Progenitor cell of endocrine pancreas (in vitro differentiated cells): ENCODE measurements at regions not wholly inside any gene's neighbourhood (a gene's known extent, or its start where the extent isn't known, plus 50 kb on each side); places are given as distances from the start of the nearest gene placed in this dataset.
"Not testable (repeated sequence)": the region's sequence is repeated elsewhere in the genome, so short reads cannot be mapped to it uniquely, and the experiment has no call there.

Experiments used
- DNase-seq: peaks from one replicate; pipeline ENCODE4 v3.0.0; 2021; ENCODE audit warnings: low spot score; ENCODE audit not compliant: unreplicated experiment
- H3K27ac Mint-ChIP-seq: 2 replicates; pipeline ENCODE4 v1.8.0; 2021; ENCODE audit warnings: mild to moderate bottlenecking, moderate library complexity, mixed read lengths
- H3K27me3 Mint-ChIP-seq: 2 replicates; pipeline ENCODE4 v1.8.0; 2021; ENCODE audit warnings: mixed read lengths
- H3K36me3 Mint-ChIP-seq: 2 replicates; pipeline ENCODE4 v1.8.0; 2022; ENCODE audit warnings: mixed read lengths; ENCODE audit not compliant: insufficient read depth
- H3K4me1 Mint-ChIP-seq: 2 replicates; pipeline ENCODE4 v1.8.0; 2021; ENCODE audit warnings: low read depth, mixed read lengths
- H3K4me3 Mint-ChIP-seq: 2 replicates; pipeline ENCODE4 v1.8.0; 2021; ENCODE audit warnings: low read depth, mild to moderate bottlenecking, moderate library complexity, mixed read lengths
- H3K9me3 Mint-ChIP-seq: 2 replicates; pipeline ENCODE4 v1.8.0; 2021; ENCODE audit warnings: low read depth, mixed read lengths
- TF ChIP-seq, protein P1 (sequence below): fragments of 200-600 bp; sonication (generic); IDR thresholded peaks from one replicate; pipeline ENCODE4 v1.5.0; 2021; ENCODE audit warnings: antibody characterized with exemption, mild to moderate bottlenecking; ENCODE audit not compliant: unreplicated experiment

DNA sequence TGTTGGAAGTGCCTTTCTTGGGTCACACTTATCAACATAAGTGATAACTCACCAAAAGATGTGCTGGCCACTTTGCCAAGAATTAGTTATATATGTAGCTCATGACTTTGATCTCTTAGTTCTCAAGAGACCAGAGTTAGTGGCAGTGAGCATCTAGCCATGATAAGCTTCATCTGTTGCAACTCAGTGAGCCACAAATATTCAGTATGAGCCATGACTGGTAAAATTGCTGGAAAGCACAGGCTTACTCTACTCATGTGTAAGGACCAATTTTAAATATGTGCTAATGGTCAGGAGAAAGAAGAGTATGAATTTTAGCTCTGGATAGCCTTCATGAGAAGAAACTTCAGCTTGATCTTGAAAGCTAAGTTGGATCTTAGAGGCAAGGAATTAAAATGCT lies 59.4 kb upstream of the TLL1 start:
- Mint-ChIP-seq H3K27ac (no peak overlapping the region), H3K36me3 (no peaks in the 10 kb centered on the region), H3K9me3 (peaks cover 10% of the 10 kb centered on the region), H3K4me1 (no peaks in the 10 kb centered on the region), H3K27me3 (no peaks in the 10 kb centered on the region), H3K4me3 (no peak overlapping the region)
- no peak for DNase-seq
- TF ChIP-seq, protein P1, sequence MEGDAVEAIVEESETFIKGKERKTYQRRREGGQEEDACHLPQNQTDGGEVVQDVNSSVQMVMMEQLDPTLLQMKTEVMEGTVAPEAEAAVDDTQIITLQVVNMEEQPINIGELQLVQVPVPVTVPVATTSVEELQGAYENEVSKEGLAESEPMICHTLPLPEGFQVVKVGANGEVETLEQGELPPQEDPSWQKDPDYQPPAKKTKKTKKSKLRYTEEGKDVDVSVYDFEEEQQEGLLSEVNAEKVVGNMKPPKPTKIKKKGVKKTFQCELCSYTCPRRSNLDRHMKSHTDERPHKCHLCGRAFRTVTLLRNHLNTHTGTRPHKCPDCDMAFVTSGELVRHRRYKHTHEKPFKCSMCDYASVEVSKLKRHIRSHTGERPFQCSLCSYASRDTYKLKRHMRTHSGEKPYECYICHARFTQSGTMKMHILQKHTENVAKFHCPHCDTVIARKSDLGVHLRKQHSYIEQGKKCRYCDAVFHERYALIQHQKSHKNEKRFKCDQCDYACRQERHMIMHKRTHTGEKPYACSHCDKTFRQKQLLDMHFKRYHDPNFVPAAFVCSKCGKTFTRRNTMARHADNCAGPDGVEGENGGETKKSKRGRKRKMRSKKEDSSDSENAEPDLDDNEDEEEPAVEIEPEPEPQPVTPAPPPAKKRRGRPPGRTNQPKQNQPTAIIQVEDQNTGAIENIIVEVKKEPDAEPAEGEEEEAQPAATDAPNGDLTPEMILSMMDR = no peak

DNA sequence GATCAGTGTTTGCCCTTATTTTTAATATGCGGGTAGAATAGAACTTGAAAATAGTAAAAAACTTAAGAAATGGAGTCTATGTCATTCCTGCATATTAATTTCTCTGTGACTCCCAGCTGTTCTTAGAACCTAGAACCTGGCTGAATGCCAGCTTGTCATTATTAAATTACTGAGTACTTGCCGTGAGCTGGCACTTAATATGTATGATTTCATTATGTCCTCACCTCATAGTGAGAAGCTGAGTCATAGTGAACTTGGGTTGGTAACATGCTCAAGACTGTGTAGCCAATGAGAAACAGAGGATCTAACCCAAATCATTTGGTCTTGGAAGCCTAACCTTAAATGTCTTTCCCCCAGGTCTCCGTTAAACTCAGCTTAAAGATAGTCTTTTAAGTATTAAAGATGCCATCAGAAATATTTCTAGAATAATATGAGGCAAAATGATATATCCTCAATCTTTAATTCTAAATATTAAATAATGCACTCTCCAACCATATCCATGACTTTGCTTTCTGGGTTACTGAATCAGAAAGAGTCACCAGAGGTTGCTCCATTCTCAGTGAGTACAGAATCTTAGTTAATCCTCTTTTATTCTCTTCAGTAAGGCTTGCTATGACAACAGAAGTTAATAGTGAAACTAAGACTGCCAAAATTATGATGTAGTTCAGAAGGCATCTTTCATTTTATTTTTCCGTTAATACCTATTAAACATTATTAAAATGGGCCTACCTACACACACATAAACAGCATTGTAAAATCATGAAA lies 58.6 kb upstream of the TLL1 start:
- DNase-seq = no peak
- Mint-ChIP-seq H3K9me3 (peaks cover 10% of the 10 kb centered on the region), H3K27ac (no peak overlapping the region), H3K27me3 (no peaks in the 10 kb centered on the region), H3K4me1 (no peaks in the 10 kb centered on the region), H3K36me3 (no peaks in the 10 kb centered on the region), H3K4me3 (no peak overlapping the region)
- TF ChIP-seq, protein P1 = no peak

DNA sequence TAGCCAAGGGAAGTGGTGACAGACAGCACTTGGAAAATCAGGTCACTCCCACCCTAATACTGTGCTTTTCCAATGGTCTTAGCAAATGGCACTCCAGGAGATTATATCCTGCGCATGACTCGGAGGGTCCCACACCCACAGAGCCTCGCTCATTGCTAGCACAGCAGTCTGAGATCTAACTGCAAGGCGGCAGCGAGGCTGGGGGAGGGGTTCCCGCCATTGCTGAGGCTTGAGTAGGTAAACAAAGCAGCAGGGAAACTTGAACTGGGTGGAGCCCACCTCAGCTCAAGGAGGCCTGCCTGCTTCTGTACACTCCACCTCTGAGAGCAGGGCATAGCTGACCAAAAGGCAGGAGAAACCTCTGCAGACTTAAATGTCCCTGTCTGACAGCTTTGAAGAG lies 53.9 kb upstream of the TLL1 start:
- H3K9me3 Mint-ChIP-seq = peaks cover 22% of the 10 kb centered on the region
- DNase-seq, H3K27me3 Mint-ChIP-seq, H3K27ac Mint-ChIP-seq, H3K4me1 Mint-ChIP-seq, H3K36me3 Mint-ChIP-seq, H3K4me3 Mint-ChIP-seq: not testable (repeated sequence)
